Stimulated activated CD8-positive, alpha-beta memory T cell treated with anti-CD3 and anti-CD28 coated beads, Interleukin-12 subunit alpha, Interleukin-12 subunit beta, amount 100 ng/mL, for 1 hour (primary cell): ENCODE measurements at regions not wholly inside any gene's neighbourhood (a gene's known extent, or its start where the extent isn't known, plus 50 kb on each side); places are given as distances from the start of the nearest gene placed in this dataset.
"Not testable (repeated sequence)": the region's sequence is repeated elsewhere in the genome, so short reads cannot be mapped to it uniquely, and the experiment has no call there.

Experiments
- DNase-seq: peaks from one replicate; pipeline ENCODE4 v3.0.0-alpha.2; 2020; ENCODE audit warnings: low read depth

DNA sequence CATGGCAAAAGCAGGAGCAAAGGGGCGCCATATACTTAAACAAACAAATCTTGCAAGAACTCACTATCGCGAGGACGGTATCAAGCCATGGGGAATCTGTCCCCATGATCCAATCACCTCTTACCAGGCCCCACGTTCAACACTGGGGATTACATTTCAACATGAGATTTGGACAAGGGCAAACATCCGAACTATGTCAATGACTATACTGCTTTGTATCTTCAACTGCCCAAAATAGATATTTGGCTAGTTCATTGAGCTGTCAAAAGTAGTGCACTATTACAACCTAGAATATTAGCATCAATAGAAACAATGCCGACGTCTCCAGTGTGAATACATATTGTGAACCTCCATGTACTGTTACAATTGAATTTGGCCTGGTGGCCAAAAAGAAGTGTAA is 760.4 kb downstream of the MCTP2 start:
- no peak for DNase-seq

DNA sequence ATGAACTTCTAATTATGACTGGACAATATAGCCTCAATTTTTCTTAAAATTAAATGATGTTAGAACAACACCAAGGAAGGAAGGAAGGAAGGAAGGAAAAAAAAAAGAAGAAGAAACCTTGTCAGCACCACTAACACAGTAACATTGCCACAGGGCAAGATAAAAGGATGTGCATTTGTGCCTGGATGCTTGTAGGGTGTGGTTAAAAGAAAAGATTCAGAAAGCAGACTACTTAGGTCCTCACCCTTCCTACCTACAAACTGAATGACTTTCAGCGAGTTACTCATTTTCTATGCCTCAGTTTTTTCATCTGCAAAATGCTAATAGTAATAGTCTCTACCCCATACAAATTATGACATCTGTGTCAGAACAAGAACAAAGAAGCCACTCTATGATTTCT is 778.3 kb downstream of the MCTP2 start:
- DNase-seq, result no peak

DNA sequence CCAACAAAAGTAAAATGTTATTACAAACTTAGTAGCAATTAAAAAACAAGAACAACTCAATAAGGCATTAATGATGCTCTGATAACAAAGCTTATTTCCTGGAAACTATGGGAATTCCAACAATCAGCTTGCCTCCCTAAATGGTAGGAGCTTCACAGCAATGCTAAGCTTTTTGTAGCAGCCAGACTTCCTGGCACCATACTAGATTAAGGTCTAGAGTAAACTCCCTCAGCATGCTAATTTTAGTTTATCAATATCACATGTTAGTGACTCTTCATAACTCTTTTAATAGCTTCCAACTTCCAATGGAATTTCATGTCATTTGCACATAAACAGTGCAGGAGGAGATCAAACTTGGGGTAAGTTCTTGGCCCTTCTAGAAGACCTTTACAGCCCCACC is 782.0 kb downstream of the MCTP2 start:
- DNase-seq, result no peak

DNA sequence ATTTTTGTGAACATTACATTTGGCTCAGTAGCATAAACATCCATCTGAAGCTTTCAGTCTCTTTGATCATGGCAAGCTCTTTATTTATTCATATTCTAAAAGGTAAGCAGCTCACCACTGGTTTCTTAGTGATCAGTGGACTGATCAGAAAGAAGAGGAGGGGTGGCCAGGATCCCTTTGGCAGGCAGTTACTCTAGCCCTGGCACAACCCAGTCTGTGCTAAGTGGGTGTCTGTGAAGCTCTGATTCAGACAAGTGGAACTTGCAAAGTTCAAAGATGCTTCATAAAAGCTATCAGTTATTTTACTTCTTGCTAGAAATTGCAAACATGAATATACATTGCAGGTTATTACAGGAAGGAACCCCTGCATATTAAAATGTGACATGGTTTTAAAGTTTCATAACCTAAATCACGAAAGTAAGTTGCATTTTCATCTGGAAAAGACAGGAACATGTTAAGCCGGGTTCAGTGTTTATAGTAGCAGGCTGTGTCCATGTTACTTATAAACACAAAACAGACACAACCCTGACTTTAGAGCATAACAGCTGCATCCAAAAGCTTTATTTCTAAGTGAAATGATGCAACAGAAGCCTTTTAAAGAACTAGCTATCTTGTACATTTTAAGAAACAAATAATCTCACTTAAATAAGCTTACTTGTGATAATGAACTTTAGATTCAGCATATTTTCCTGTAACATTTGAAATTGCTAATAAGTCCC is 785.3 kb downstream of the MCTP2 start:
- no peak for DNase-seq

DNA sequence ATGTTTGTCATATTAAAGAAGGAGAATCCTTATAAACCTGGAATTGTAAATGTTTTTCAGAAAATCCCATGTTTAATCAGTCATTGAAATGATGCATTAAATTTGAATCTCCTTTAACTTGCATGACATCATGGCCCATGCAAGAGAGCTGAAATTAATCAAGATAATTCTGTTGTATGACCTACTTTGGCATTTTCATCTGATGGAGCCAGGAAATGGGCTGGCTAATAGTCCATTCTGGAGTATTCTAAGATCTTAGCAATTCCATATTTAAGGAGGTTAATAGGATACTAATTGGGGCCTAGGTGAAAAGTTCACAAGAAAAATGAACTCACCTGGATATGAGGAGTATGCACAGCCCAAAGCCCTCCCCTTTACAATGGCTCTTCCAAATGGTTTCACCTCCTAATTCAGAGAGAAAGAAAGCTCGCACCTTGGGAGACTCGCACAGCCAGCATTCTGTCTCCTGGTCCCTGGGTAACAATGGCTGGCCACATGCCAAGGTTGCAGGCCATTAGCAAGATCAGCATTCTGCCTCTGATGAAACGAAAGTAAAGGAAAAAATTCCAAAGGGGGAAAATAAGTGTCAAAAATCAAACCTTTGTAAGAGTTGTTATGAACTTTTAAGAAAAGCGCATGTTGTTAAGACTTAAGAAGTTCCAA is 786.4 kb downstream of the MCTP2 start:
- no peak for DNase-seq

DNA sequence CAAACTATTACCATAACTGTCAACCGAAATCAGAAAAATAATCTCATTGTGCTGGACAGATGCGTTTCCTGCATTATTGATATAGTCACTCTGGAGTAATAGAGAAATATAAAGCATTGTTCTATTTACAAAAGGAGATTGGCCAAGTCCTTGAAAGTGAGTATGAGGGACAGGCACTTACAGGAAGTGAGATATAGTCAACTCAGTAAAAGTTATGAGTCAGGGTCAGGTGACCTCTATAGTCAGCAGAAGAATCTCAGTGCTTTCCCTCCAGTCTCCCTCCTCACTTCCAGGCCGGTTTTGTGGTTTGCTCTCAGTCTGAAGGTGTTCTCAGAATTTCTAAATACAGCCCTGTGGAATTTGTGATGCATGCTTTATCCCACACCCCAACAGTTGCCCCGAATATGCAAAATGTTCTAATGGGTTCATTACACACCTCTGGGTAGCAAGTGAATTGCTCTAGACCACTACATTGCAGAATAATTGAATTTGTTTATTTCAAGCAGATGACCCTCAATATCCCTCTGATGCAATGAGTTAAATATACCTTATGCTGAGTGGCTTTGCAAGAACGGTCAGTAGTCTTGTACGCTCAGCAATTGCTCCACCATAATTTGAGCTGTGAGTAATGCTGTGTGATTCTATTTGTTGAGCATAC is 787.7 kb downstream of the MCTP2 start:
- DNase-seq, result no peak

DNA sequence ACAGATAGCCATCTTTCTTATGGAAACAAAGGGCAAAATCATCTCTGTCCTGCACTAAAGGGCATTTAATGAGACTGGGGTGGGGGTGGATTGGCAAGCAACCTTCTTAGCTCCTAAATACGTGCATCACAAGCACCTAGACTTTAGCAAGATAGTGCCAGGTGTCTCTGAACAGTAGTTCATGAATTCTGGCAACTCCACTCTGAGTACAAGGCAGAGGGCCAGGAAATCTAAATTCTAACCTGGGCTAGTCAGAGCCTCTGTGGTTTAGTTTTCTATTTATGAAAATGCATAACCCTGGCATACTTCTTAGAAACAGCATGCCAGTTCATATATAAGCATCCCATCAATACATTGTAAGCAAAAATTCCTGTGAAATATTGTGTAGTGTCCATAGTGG is 788.5 kb downstream of the MCTP2 start:
- no peak for DNase-seq

DNA sequence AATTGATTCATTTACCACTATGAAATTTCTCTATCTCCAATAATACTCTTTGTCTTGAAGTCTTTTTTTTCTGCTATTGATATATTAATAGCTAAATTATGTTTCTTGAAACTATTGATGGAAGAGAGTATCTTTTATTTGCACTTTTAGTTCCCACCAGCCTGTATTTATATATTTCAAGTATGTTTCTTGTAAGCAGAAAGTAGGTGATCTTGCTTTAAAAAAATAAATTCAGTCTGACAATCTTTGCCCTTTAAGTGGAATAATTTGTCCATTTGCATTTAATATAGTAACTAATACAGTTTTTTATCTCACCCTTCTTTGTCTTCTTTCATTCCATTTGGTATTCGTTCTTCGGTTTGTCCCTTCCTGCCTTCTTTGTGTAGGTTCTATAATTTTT is 790.5 kb downstream of the MCTP2 start:
- no peak for DNase-seq

DNA sequence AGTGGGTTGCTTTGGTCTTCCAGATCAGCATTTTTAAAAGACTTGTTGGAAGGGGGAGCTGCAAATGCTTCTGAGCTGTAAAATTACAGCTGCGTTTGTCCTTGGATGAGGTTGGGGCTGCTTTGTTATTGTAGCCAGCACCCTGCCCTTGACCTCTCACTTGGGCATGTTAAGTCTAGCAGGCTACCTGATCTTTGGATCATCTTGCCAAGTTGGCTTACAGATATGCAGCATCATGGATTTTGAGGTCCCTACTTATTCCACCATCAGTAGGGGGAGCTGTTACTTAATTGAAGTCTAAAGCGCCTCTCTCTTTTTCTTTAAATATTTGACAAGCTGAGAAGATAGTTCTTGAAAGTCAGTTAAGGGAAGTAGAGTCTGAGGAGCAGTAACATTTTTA is 793.0 kb downstream of the MCTP2 start:
- no peak for DNase-seq

DNA sequence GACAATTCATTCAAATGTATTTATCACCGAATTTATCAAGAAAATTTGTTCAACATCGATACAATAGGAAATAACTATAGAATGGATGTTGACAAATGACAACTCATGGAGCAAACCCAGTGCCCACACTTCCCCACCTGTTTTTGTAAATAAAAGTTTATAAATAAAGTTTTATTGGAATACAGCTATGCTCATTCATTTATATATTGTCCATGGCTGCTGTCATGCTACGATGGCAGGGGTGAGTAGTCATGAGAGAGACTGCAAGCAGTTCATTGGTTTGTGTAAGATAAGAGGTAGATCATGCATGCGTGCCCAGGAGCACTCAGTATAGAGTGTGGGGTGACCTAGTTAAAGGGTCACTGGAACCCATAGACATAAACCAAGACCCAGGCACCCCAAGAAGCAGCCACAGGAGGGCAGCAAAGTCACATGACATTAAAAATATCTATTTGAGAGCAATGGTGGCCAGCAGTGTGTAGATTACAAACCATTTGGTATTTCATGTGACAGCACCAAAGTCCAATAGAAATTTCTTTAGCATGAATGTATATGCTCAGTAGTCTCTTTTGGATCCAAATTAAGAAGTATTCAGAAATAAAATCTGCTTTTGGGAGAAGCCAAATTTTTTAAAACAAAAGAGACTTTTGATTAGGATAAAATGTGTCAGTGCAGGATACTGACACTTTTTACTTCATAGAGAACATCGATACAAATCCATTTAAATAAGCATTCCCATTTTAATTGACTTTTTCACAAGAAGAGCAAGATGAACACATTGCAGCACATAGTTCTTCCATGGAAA is 794.8 kb downstream of the MCTP2 start:
- DNase-seq, result no peak

DNA sequence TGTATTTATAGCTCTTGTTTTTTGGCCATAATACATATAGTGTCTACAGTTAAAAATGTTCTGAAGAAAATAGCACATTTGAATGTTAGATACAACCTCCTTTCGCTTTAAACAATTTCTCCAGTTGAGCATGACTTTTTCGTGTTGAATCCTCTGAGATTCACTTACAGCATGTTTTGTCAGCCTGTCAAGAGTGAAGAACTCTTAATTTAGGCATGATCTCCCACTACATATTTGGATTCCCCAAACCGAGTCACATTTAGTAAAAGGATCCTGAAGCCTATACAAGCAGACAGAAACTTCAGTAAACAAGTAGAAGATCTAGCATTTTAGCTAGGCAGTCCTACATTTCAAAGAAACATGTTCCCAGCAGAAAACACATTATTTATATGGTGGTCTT is 796.6 kb downstream of the MCTP2 start:
- no peak for DNase-seq

DNA sequence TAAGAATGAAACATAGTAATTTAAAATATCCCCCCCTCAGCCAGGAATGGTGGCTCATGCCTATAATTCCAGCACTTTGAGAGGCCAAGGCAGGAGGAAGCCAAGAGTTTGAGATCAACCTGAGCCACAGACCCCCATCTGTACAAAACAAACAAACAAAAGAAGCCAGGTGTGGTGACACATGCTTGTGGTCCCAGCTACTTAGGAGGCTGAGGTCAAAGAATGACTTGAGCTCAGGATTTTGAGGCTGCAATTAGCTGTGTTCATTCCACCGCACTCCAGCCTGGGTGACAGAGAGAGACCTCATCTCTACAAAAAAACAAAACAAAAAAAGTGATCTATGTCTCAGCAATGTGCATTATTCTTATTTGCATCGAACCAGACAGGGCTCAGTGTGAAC is 800.8 kb downstream of the MCTP2 start:
- DNase-seq, result no peak

DNA sequence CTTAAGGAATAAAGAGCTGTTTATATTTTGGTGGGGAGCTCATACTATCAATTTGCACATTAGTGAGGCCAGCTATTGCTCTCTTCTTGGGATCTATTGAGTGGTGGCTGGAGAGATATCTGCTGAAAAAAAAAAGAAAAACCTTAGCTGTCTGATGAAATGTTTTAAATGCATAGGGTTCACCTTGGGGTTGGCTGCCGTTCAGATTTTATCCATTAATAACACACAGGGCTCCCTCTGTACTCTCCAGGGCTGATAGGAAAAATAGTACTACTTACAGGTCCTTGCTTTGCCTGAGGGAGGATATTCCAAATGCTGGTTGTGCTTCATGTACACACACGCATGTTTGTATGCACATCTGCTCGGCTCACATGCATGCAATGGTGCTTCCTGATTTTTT is 803.7 kb downstream of the MCTP2 start:
- no peak for DNase-seq

DNA sequence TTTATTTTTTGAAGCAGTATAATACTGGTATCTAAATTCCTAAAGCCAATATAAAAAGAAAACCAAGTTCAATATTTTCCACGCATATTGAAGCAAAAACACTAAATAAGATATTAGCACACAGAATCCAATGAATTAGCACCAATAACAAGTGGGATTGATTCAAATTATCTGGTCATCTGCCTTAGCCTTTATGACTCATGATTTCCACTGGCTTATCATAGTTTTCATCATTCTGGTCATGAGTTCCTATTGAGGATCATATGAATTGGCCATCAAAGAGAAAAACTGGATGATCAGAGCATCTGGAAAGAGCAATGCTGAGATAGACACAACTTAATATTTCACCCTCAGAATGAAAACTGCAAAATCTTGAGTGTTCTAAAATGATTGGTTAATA is 809.9 kb downstream of the MCTP2 start:
- DNase-seq, result no peak

DNA sequence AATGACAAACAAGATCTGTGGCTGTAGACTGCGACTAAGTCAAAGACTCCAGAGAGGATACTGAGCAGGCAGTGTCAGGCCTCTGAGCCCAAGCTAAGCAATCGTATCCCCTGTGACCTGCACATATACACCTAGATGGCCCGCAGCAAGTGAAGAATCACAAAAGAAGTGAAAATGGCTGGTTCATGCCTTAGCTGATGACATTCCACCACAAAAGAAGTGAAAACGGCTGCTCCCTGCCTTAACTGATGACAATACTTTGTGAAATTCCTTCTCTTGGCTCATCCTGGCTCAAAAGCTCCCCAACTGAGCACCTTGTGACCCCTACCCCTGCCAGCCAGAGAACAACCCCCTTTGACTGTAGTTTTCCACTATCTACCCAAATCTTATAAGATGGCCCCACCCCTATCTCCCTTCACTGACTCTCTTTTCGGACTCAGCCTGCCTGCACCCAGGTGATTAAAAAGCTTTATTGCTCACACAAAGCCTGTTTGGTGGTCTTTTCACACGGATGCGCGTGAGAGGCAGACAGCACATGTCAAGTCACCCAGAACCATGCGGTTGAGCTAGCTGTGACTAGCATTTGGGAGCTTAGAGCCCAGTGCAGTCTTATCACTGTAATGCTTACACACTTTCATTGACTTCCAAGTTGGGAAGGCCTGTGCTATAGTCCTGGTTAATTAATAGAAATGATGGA is 812.0 kb downstream of the MCTP2 start:
- DNase-seq, result not testable (repeated sequence)

DNA sequence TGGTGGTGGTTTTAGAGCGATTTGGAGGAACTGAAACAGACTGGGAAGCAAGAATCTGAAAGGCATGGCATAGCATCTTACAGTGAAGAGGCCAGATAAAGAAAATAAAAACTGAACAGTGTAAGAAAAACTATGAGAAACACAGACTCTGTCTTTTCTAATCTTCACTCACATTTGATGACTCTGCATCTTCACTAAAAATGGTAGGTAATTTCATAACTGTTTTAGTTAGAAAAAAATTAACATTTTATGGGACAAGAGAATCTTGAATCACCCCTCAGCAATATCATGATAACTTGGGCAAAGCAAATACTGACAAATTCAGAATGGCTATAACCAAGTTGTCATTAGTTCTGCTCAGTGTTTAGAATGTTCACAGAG is 812.6 kb downstream of the MCTP2 start:
- no peak for DNase-seq

DNA sequence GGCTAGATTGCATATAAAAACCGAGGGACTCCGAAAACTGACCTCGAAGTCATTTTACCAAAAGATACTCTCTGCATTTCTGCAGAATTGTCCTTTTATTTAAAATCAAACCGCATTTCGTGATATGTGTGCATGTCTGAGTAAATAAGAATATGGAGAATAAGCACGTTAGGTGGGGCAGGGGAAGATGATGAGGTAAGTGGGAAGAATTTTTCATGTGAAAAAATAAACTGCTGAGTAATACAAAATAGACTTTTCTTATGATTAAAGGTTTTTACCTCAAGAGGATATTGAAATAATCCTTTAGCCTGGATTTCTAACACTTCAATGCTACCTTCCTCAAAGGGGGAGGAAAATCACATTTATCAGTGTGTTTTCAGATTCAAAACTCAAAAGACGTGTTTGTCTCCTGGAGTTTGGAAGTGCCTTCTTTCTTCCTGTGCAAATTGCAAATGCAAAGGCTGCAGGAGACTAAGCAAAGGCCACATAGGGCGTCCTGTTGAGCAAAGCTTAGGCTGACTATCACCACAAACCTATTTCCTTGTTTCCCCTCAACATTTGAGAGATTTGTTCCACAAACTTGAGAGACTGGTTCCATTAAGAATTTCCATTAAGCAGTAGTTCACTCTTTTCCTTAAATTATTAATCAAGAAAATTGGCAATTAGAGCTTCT is 813.5 kb downstream of the MCTP2 start:
- no peak for DNase-seq

DNA sequence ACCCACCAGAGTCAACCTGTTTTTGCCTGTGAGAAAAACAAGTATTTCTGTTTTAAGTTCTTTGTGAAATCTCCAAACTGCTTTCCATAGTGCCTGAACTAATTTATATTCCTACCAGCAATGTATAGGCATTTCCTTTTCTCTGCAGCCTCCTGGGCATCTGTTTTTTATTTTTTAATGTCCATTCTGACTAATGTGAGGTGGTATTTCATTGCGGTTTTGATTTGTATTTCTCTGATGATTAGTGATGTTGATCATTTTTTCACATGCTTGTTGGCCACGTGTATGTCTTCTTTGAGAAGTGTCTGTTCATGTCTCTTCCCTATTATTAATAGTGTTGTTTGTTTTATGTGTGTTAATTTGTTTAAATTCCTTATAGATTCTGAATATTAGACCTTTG is 820.5 kb downstream of the MCTP2 start:
- no peak for DNase-seq

DNA sequence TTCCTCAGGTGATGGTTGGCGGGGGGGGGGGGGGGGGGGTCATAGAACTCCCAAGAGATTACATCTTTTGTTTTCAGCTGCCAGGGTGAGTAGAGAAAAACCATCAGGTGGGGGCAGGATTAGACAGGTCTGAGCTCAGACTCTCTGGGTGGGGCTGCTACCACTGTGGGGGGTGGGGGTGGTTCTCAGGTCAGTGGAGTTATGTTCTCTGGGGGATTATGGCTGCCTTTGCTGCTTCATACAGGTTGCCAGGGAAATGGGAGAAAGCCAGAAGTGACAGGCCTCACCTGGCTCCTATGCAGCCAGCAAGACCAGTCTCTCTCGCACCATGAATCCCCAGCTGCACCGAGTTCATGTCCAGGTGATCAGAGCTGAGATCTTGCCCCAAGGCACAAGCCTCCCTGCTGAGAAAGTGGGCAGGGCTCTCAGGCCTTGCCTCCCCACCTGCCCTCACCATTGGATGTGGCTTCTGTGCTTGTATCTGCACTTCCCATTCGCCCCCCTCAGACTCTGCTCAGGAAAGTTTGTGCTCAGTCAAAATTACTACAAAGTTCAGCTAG is 828.1 kb downstream of the MCTP2 start:
- no peak for DNase-seq

DNA sequence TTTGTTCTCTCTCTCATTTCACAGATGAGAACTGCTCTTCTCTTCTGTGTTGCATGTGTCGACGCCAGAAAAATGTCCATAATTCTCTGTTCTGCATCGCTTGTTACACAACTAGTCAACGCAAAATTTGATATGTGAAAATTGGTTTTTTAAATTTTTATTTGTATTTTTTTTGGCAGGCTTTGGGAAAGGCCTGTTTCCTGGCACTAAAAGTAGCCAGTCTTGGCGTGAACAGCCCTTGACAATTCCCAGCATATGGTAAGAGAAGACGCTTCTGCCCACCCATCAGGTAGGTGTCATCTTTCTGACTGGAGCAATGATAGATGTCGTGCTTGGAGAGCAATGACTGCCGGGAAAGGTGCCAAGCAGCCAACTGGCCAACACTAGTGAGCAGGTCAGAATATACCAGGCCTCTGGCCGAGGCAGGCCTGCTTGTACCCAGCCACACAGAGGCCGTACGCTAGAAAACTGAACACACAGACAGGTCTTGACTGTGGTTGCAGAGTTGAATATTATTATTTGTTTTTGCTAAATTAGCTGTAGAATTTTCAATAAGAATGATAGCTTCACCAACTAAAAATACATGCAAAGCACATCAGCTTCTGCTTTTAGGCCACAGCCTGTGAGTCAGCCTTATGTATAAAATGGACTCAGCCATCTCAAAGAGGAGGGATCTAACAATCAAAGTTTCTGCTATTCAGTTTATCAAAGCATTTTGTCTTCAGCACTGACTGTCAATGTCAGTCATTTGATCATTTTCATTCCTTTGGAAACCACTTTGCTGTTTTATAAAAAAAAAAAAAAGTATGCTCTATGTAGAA is 837.5 kb downstream of the MCTP2 start:
- no peak for DNase-seq
